Ovary (tissue), 3 donors: ENCODE measurements at regions not wholly inside any gene's neighbourhood (a gene's known extent, or its start where the extent isn't known, plus 50 kb on each side); places are given as distances from the start of the nearest gene placed in this dataset.

ENCODE experiments used
- POLR2A ChIP-seq: fragments of 450-650 bp; IDR thresholded peaks from one replicate; pipeline ENCODE4 v1.6.1; 2017; ENCODE audit warnings: antibody characterized with exemption, mild to moderate bottlenecking, moderate library complexity
- TF ChIP-seq, protein P1 (sequence below), 3 donors: fragments of 450-650 bp in 2 of 3; fragments of 200-600 bp in 1 of 3; IDR thresholded peaks; one replicate each; pipeline versions ENCODE4 v1.5.1 to v1.8.0; 2016 to 2022; ENCODE audit warnings: antibody characterized with exemption in 3 of 3, mild to moderate bottlenecking in 1 of 3
- donor health status: DM: no; HTN: no; CAD: no.

DNA sequence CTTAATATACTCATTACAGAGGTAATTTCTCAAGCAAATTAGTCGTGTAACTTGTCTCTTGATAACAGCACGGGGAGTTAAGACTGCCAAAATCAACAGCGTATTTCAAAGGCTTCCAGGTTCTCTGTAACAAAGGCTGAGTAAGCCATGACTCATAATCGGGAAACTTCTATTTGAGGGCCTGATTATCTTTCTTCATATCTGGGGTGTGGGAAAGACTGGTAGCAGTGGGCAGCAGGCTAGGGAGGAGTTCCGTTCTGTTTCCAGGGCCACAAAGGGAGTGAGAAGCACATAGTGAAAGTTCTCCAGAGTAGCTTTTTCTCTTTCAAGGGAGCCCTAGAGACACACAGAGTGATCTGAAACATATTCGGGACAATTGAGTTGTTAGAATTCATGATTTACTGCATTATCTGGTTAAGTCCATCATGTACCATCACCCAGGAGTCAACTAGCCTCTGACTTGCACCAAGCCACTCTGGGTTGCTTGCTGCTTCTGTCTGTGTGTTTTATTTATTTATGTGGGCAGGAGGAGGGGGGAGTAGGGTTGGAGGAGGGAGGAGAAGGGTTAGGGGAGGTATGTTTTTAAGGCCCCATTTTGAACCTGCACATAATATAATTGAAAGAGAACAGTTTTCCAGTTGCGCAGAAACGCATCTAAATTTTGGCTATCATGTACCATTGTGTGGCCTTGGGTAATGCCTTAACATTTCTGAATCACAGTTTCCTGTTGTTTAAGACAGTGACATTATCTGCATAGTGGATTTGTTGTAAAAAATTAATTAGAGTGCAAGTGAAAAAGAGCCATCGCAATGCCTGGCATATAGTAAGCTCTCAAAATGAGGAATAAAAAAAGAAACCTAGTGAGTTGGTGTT is 80.5 kb upstream of the ITPRID2 start:
- no peak for TF ChIP-seq POLR2A
- TF ChIP-seq, protein P1, sequence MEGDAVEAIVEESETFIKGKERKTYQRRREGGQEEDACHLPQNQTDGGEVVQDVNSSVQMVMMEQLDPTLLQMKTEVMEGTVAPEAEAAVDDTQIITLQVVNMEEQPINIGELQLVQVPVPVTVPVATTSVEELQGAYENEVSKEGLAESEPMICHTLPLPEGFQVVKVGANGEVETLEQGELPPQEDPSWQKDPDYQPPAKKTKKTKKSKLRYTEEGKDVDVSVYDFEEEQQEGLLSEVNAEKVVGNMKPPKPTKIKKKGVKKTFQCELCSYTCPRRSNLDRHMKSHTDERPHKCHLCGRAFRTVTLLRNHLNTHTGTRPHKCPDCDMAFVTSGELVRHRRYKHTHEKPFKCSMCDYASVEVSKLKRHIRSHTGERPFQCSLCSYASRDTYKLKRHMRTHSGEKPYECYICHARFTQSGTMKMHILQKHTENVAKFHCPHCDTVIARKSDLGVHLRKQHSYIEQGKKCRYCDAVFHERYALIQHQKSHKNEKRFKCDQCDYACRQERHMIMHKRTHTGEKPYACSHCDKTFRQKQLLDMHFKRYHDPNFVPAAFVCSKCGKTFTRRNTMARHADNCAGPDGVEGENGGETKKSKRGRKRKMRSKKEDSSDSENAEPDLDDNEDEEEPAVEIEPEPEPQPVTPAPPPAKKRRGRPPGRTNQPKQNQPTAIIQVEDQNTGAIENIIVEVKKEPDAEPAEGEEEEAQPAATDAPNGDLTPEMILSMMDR (IDR thresholded peaks at IDR 0.05): no peak
